Astrocyte (in vitro differentiated cells and primary cell): ENCODE measurements at regions not wholly inside any gene's neighbourhood (a gene's known extent, or its start where the extent isn't known, plus 50 kb on each side); places are given as distances from the start of the nearest gene placed in this dataset.

Source experiments
- EZH2 ChIP-seq: IDR thresholded peaks from 2 replicates; pipeline ENCODE4 v1.6.1; 2012; ENCODE audit warnings: mild to moderate bottlenecking, low read length, inconsistent platforms; ENCODE audit not compliant: insufficient read depth
- TF ChIP-seq, protein P1 (sequence below): IDR thresholded peaks from 2 replicates; pipeline ENCODE4 v1.5.1; 2011; ENCODE audit warnings: low read depth, mild to moderate bottlenecking, inconsistent platforms, low read length, moderate library complexity; ENCODE audit not compliant: insufficient read depth

DNA sequence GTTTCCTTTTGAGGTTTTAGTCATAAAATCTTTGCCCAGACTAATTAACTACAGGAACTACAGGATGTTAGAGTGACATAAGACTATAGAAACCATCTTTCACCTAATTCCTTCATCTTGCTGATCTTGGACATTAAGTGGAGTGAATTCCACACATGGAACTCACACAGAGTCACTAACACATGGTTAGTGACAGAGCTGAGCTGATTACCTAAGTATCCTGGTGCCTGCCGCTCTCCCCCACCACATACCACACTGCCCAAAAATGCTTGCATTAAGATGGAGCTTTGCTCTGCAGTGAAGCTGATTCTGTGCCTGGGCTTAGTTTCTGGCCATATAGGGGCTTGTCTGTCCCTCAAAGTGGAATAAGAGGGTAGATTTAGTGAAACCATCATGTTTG lies 332.9 kb upstream of the NT5C1B start:
- TF ChIP-seq, protein P1, sequence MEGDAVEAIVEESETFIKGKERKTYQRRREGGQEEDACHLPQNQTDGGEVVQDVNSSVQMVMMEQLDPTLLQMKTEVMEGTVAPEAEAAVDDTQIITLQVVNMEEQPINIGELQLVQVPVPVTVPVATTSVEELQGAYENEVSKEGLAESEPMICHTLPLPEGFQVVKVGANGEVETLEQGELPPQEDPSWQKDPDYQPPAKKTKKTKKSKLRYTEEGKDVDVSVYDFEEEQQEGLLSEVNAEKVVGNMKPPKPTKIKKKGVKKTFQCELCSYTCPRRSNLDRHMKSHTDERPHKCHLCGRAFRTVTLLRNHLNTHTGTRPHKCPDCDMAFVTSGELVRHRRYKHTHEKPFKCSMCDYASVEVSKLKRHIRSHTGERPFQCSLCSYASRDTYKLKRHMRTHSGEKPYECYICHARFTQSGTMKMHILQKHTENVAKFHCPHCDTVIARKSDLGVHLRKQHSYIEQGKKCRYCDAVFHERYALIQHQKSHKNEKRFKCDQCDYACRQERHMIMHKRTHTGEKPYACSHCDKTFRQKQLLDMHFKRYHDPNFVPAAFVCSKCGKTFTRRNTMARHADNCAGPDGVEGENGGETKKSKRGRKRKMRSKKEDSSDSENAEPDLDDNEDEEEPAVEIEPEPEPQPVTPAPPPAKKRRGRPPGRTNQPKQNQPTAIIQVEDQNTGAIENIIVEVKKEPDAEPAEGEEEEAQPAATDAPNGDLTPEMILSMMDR, result no peak
- TF ChIP-seq EZH2, result no peak
